GM21576 (cell line): ENCODE measurements at regions not wholly inside any gene's neighbourhood (a gene's known extent, or its start where the extent isn't known, plus 50 kb on each side); places are given as distances from the start of the nearest gene placed in this dataset.
A peak's percentile ranks its signal among the peaks of the same experiment; 100 is the strongest.

Experiments used
- ATAC-seq: cut with Tn5 transposase; IDR thresholded peaks from one replicate; pipeline ENCODE4 v1.9.1; 2021; ENCODE audit warnings: mild to moderate bottlenecking, moderate library complexity; ENCODE audit not compliant: unreplicated experiment

DNA sequence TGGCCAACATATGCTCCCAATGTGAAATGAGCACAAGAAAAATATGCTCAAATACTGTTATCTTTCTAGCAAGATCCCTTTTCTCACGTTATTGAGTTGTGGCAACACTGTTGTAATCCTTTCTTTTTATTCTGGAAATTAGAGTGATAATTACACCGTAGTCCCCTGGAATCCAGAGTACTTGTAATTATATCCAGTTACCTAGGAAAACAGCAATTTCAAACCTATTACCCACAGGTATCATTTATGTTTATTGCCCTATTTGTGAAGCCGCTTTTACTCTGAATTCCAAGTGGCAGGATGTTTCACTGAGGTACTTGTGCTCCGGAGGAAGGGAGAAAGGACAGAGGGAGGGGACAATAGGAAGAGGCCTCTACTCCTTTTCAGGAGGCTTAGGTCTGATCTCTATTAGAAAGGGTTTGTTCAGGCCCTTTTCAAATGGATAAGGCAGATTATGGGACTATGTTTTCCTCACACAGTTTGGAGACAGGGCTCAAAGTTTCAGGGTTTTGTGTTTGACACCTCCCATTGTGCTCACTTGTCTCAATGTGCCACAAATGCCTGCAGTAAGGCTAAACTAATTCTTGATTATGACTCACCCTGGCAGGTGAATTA is 646.6 kb downstream of the TUSC7 start:
- no peak for ATAC-seq

- no peak for ATAC-seq
Measured at GRCh38 chr3:117358717-117359314, 649.2 kb downstream of the TUSC7 start.

GRCh38 chr3:117366574-117366973 is 657.0 kb downstream of the TUSC7 start:
- no peak for ATAC-seq

DNA sequence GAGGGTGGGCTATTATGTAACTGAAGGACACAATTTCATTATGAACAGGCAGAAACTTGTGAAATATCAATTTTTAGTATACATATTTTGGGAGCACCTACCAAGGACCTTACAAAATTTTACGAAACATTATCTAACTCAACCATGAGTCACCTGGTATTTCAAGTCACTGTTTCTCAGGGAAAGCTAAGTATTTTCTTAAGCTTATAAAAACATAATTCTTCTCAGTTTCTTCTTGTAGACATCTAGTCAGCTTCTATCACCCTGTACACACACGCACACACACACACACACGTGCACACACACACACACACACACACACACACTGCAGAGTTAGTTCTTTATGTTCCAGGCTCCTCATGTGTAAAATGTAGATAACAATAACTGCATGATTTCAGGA is 658.3 kb downstream of the TUSC7 start:
- ATAC-seq, result no peak

- ATAC-seq, result no peak
Measured at GRCh38 chr3:117380631-117381030, 671.1 kb downstream of the TUSC7 start.

DNA sequence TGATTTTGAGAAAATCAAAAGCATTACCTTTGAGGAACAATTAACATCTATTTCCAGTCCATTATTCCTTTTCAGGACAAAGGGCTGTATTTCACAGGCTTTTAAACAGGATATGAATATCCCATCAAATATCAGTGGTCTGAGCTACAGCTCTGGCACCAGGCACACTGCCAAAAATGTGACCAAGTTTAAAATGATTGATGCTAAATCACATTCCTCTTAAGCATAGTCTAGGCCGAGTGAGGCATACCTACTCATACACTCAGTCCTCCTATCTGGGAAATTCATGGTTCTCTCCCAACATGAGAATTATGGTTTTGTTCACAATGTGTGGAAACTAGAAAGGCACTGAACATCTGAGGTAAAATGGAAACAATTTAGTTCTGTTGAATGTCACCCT is 683.5 kb downstream of the TUSC7 start:
- ATAC-seq, result no peak

DNA sequence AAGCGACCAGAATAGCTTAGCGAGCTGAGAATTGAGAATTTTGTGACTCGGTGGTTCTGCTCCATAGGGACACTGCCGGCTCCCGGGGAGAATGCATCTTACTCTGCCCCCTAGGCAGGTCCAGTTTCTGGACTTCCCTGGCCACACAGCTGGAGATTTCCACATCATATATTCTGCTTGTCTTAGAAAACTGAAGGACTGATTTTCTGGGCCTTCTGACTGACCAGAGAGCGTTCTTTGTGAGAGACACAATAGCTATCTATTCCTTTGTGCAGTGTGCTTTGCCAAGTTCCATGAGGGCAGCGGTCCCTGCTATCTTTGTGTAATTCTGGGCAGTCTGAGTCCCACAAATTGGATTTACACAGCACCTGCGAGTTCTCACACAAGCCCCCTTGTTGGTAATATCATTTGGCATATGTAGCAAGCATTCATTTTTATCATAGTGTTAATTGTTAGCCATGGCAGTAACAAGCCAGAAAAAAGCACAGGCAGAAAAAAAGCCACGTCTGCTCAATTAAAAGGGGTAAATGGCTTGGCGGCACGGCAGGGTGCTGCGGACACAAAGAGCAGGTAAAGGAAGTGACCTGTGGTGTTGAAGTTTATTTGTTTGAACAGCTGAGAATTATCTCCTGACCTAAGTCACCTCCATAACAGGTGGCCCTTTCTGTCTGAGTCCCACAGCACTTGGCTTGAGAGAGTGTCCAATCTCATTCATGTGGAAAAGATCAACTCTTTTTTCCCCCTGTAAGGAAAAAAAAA is 688.7 kb downstream of the TUSC7 start:
- no peak for ATAC-seq

- ATAC-seq, result no peak
Measured at GRCh38 chr3:117399311-117400078, 689.9 kb downstream of the TUSC7 start.

DNA sequence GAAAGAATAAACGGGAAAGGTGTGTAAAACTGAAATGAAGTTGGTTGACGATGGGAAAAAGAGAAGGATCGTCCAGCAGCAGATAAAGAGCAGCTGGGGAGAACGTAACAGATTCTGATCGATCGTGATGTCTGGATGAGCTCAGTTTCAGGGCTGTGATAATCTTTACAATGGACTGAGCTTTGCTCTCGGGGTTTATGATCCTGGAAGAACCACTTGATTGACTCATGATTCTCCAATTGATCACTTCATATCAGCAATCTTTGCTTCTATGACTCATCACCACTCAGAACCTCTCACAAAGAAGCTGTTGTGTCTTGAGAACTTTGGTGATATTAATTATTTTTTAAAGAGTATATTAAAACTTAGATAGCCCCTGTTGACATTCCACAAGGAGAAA is 690.7 kb downstream of the TUSC7 start:
- ATAC-seq, result no peak

- ATAC-seq, result no peak
Measured at GRCh38 chr3:117404141-117404540, 694.6 kb downstream of the TUSC7 start.

- no peak for ATAC-seq
Measured at GRCh38 chr3:117404730-117405129, 695.2 kb downstream of the TUSC7 start.

DNA sequence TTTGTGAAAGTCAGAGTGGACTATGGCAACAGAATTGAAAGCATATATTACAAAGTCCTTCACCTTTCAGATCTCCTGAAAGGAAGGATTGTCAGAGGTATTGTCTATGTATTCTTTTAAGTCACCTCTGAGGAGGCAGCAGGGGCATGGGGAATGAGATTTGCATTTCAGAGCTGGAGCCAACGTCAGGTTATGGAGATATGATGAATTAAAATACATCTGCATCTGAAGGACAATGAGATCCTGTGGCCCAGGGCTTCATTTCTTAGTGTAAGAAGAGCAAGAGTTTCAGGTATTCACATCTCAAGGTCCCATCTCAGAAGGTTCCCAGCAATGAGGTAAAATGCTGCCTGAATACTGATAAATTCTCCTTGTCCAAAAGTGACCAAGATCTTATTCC is 695.8 kb downstream of the TUSC7 start:
- no peak for ATAC-seq

DNA sequence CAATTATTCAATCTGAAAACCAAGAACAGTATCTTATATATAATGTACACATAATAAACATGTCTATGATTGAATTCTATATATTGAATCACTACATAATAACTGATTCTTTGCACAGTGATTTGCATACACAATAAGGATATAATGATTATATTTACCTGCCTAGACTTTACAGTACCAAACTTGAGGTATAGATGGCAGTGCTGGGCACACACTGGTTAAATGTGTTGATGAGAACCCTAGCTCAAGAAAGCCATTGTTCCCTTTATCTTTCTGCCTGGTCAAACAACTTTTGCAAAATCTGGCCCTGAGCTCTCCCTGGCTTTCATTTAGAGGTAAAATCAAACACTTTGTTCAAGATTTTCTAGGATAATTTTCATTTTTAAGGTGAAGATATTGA is 697.7 kb downstream of the TUSC7 start:
- ATAC-seq, result peak; percentile 62

GRCh38 chr3:117408811-117409210 is 699.2 kb downstream of the TUSC7 start:
- ATAC-seq, result no peak

DNA sequence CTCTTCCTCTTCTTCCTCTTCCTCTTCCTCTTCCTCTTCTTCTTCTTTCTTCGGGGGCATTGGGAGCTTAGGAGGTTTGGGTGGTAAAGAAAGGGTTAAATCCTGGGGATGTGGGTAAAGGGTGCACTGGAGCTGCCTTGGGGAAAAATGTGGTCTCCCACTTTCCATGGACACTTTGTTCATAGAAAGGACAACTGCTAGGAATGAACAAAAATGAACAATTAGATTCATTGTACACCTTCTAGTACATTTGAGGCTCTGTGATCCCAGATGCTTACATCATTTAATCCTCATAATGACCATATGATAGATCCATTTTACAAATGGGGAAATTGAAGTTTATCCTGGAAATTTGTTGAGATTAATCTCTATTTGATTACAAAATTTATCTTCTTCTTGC is 699.7 kb downstream of the TUSC7 start:
- ATAC-seq, result no peak

GRCh38 chr3:117409701-117410459 is 700.3 kb downstream of the TUSC7 start:
- no peak for ATAC-seq

GRCh38 chr3:117411971-117412370 is 702.4 kb downstream of the TUSC7 start:
- no peak for ATAC-seq

GRCh38 chr3:117417411-117417810 is 707.8 kb downstream of the TUSC7 start:
- no peak for ATAC-seq

GRCh38 chr3:117427081-117427480 is 717.5 kb downstream of the TUSC7 start:
- no peak for ATAC-seq

DNA sequence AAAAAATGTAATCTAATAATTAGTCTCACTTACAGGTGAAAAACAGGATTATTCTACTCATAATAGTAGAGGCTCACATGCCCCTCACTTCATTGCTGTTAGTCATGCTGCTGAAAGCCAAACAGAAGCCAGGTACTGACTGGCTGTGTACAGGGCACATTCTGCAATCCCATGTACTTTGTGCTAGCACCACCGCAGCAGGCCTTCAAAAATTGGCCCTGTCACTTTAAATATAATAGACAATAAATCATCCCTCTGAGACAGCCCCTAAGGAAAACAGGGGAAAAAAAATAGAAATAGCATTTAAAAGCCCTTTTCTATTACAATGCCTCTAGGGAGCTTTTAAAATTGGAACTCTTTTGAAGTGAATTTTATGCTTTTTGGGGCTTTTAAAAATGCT is 723.8 kb downstream of the TUSC7 start:
- ATAC-seq, result no peak
